IMR-90 (cell line): ENCODE measurements at regions not wholly inside any gene's neighbourhood (a gene's known extent, or its start where the extent isn't known, plus 50 kb on each side); places are given as distances from the start of the nearest gene placed in this dataset.

Experiments
- ATAC-seq: fragments of 200-7000 bp; cut with Tn5 transposase; 2 replicates; pipeline ENCODE4 v1.9.1; 2020; ENCODE audit warnings: low read depth, mild to moderate bottlenecking, moderate library complexity
- BruUV-seq: library from RNA; stranded (reverse); fragments of 400-500 nt; replicated peaks from 2 replicates; lab custom pipeline; 2021; lab: Mats Ljungman, UMichigan
- CTCF ChIA-PET: fragments of 300-600 bp; formaldehyde crosslinking; extraction: SDS; loops from one replicate; lab custom pipeline; 2021; ENCODE audit warnings: antibody characterized with exemption; lab: Yijun Ruan, JAX
- POLR2A ChIA-PET: fragments of 300-600 bp; sonication (Branson Sonifier 250); formaldehyde crosslinking; loops from one replicate; lab custom pipeline; 2022; ENCODE audit warnings: antibody characterized with exemption; ENCODE audit not compliant: unreplicated experiment; lab: Charles Lee
- DNase-seq: peaks from one replicate; pipeline ENCODE4 v3.0.0; 2013
- H2AFZ ChIP-seq: replicated peaks from 2 replicates; pipeline ENCODE3; 2013; ENCODE audit warnings: low read length, mild to moderate bottlenecking; ENCODE audit not compliant: poor library complexity
- H2AK5ac ChIP-seq: 2 replicates; pipeline ENCODE4 v1.6.1; 2013; ENCODE audit warnings: low read depth, low read length, inconsistent platforms
- H2AK9ac ChIP-seq: replicated peaks from 2 replicates; pipeline ENCODE3; 2013; ENCODE audit warnings: mild to moderate bottlenecking, low read depth, low read length, moderate library complexity; ENCODE audit not compliant: poor library complexity
- H2BK120ac ChIP-seq: 2 replicates; pipeline ENCODE4 v1.6.1; 2013; ENCODE audit warnings: low read depth, low read length, inconsistent platforms
- H2BK15ac ChIP-seq: 3 replicates; pipeline ENCODE4 v1.6.1; 2013; ENCODE audit warnings: low read depth, low read length, inconsistent platforms
- H2BK20ac ChIP-seq: 2 replicates; pipeline ENCODE4 v1.6.1; 2013; ENCODE audit warnings: low read depth, mild to moderate bottlenecking, inconsistent platforms, low read length, moderate library complexity
- H2BK5ac ChIP-seq: 2 replicates; pipeline ENCODE4 v1.6.1; 2013; ENCODE audit warnings: mild to moderate bottlenecking, low read depth, low read length, inconsistent platforms; ENCODE audit not compliant: poor library complexity, severe bottlenecking
- H3K14ac ChIP-seq: replicated peaks from 2 replicates; pipeline ENCODE4 v1.6.1; 2013; ENCODE audit warnings: low read depth, low read length, inconsistent platforms
- H3K18ac ChIP-seq: 2 replicates; pipeline ENCODE4 v1.6.1; 2013; ENCODE audit warnings: low read depth, low read length, control low read depth
- H3K23ac ChIP-seq: 2 replicates; pipeline ENCODE4 v1.6.1; 2013; ENCODE audit warnings: low read depth, low read length, inconsistent platforms
- H3K27ac ChIP-seq: 2 replicates; pipeline ENCODE4 v1.5.1; 2013; ENCODE audit warnings: mild to moderate bottlenecking, control low read depth, low read length; ENCODE audit not compliant: insufficient read depth
- H3K27me3 ChIP-seq: 2 replicates; pipeline ENCODE4 v1.6.1; 2013; ENCODE audit warnings: low read length; ENCODE audit not compliant: control insufficient read depth, insufficient read depth
- H3K36me3 ChIP-seq: 2 replicates; pipeline ENCODE4 v1.6.1; 2013; ENCODE audit warnings: low read length, mixed read lengths; ENCODE audit not compliant: control insufficient read depth, insufficient read depth
- H3K4ac ChIP-seq: 2 replicates; pipeline ENCODE4 v1.6.1; 2013; ENCODE audit warnings: low read depth, low read length, inconsistent platforms
- H3K4me1 ChIP-seq: 2 replicates; pipeline ENCODE4 v1.6.1; 2013; ENCODE audit warnings: low read length, mixed read lengths; ENCODE audit not compliant: control insufficient read depth, insufficient read depth
- H3K4me2 ChIP-seq: 2 replicates; pipeline ENCODE4 v1.6.1; 2013; ENCODE audit warnings: low read depth, mild to moderate bottlenecking, control low read depth, low read length, moderate library complexity
- H3K4me3 ChIP-seq: 2 replicates; pipeline ENCODE4 v1.5.1; 2013; ENCODE audit warnings: low read depth, mild to moderate bottlenecking, control low read depth, low read length, moderate library complexity; ENCODE audit not compliant: insufficient read depth
- H3K56ac ChIP-seq: 2 replicates; pipeline ENCODE4 v1.6.1; 2013; ENCODE audit warnings: low read length, inconsistent platforms; ENCODE audit not compliant: insufficient read depth; ENCODE audit errors: extremely low read depth
- H3K79me1 ChIP-seq, 2 experiments: 2 replicates each; pipeline ENCODE4 v1.6.1; 2013; ENCODE audit warnings: low read length in 2 of 2, inconsistent platforms in 1 of 2, low read depth in 1 of 2
- H3K9ac ChIP-seq: 2 replicates; pipeline ENCODE4 v1.6.1; 2013; ENCODE audit warnings: low read depth, low read length, control low read depth
- H3K9me1 ChIP-seq: 2 replicates; pipeline ENCODE4 v1.6.1; 2013; ENCODE audit warnings: low read length, inconsistent platforms; ENCODE audit not compliant: insufficient read depth
- H3K9me3 ChIP-seq: 2 replicates; pipeline ENCODE4 v1.6.1; 2013; ENCODE audit warnings: low read length; ENCODE audit not compliant: control insufficient read depth, insufficient read depth
- H4K20me1 ChIP-seq: 2 replicates; pipeline ENCODE4 v1.6.1; 2013; ENCODE audit warnings: low read length, inconsistent platforms; ENCODE audit not compliant: insufficient read depth
- H4K5ac ChIP-seq: 2 replicates; pipeline ENCODE4 v1.6.1; 2013; ENCODE audit warnings: mild to moderate bottlenecking, low read depth, low read length, control low read depth
- H4K8ac ChIP-seq, 2 experiments: 2 replicates each; pipeline ENCODE4 v1.6.1; 2013; ENCODE audit warnings: low read depth in 2 of 2, low read length in 2 of 2, control low read depth in 1 of 2, inconsistent platforms in 1 of 2
- H4K91ac ChIP-seq: 2 replicates; pipeline ENCODE4 v1.6.1; 2013; ENCODE audit warnings: low read depth, low read length, inconsistent platforms; ENCODE audit not compliant: insufficient read depth
- BHLHE40 ChIP-seq: fragments of 150-350 bp; IDR thresholded peaks from 2 replicates; pipeline ENCODE4 v1.6.1; 2016; ENCODE audit warnings: mild to moderate bottlenecking, low read depth, low read length
- CEBPB ChIP-seq: IDR thresholded peaks from 2 replicates; pipeline ENCODE4 v1.6.1; 2012; ENCODE audit warnings: low read depth, low read length, improper control_type of control experiment
- CHD1 ChIP-seq: IDR thresholded peaks from 2 replicates; pipeline ENCODE4 v1.6.1; 2012; ENCODE audit warnings: low read depth, low read length, improper control_type of control experiment
- FOS ChIP-seq: fragments of 150-350 bp; IDR thresholded peaks from 2 replicates; pipeline ENCODE4 v1.6.1; 2016; ENCODE audit warnings: low read depth, low read length
- MAFK ChIP-seq: IDR thresholded peaks from 2 replicates; pipeline ENCODE4 v1.6.1; 2012; ENCODE audit warnings: low read depth, low read length, improper control_type of control experiment
- MAZ ChIP-seq: IDR thresholded peaks from 2 replicates; pipeline ENCODE4 v1.6.1; 2012; ENCODE audit warnings: low read depth, mild to moderate bottlenecking, low read length, improper control_type of control experiment, moderate library complexity, borderline replicate concordance
- MXI1 ChIP-seq: IDR thresholded peaks from 2 replicates; pipeline ENCODE4 v1.6.1; 2012; ENCODE audit warnings: low read depth, mild to moderate bottlenecking, low read length, moderate library complexity, borderline replicate concordance
- NFE2L2 ChIP-seq: fragments of 150-350 bp; IDR thresholded peaks from 2 replicates; pipeline ENCODE4 v1.6.1; 2016; ENCODE audit warnings: low read depth, mild to moderate bottlenecking, low read length
- POLR2A ChIP-seq: IDR thresholded peaks from 2 replicates; pipeline ENCODE4 v1.6.1; 2012; ENCODE audit warnings: mild to moderate bottlenecking, low read depth, low read length
- RAD21 ChIP-seq: IDR thresholded peaks from 2 replicates; pipeline ENCODE4 v1.6.1; 2012; ENCODE audit warnings: low read length, improper control_type of control experiment
- RCOR1 ChIP-seq: IDR thresholded peaks from 2 replicates; pipeline ENCODE4 v1.6.1; 2012; ENCODE audit warnings: mild to moderate bottlenecking, low read length, improper control_type of control experiment; ENCODE audit not compliant: insufficient replicate concordance
- RFX5 ChIP-seq: IDR thresholded peaks from 2 replicates; pipeline ENCODE4 v1.8.0; 2012; ENCODE audit warnings: low read depth, mild to moderate bottlenecking, low read length, moderate library complexity
- SMC3 ChIP-seq: fragments of 150-350 bp; IDR thresholded peaks from 2 replicates; pipeline ENCODE4 v1.6.1; 2016; ENCODE audit warnings: low read depth, mild to moderate bottlenecking, antibody characterized with exemption, low read length, moderate library complexity
- USF2 ChIP-seq: fragments of 150-350 bp; IDR thresholded peaks from 2 replicates; pipeline ENCODE4 v1.6.1; 2017; ENCODE audit warnings: mild to moderate bottlenecking, antibody characterized with exemption, low read length, low read depth
- WGBS, 2 experiments: methylation state at CpG; one replicate each; pipeline versions ENCODE4 v1.1.5 to v1.1.7; 2013; ENCODE audit warnings: missing lambda C conversion rate in 2 of 2; ENCODE audit not compliant: insufficient read length in 1 of 2; ENCODE audit errors: extremely low coverage in 2 of 2; 5-methylcytosine and 5-hydroxymethylcytosine counted together
- dilution Hi-C: fragments of 300-500 bp; cut with HindIII; formaldehyde crosslinking; loops from one replicate; pipeline ENCODE4 v1.14.3; 2018; ENCODE audit warnings: low sequenced_read_pairs; ENCODE audit not compliant: unreplicated experiment
- in situ Hi-C: fragments of 300-500 bp; cut with MboI; formaldehyde crosslinking; loops from 3 replicates; pipeline ENCODE4 v1.14.3; 2019; ENCODE audit warnings: low sequenced_read_pairs, inconsistent platforms, mixed read lengths
- intact Hi-C: fragments of 100-400 bp; cut with micrococcal nuclease; formaldehyde crosslinking; loops from 2 replicates; pipeline ENCODE4 v1.10.0; 2022
- TF ChIP-seq, protein P1 (sequence below): fragments of 150-350 bp; IDR thresholded peaks from 2 replicates; pipeline ENCODE4 v1.6.1; 2016; ENCODE audit warnings: low read depth, mild to moderate bottlenecking, low read length, moderate library complexity, borderline replicate concordance
- TF ChIP-seq, protein P2 (sequence below): conservative IDR thresholded peaks from 2 replicates; pipeline ENCODE4 v1.5.1; 2012; ENCODE audit warnings: mild to moderate bottlenecking, low read depth, low read length, improper control_type of control experiment

DNA sequence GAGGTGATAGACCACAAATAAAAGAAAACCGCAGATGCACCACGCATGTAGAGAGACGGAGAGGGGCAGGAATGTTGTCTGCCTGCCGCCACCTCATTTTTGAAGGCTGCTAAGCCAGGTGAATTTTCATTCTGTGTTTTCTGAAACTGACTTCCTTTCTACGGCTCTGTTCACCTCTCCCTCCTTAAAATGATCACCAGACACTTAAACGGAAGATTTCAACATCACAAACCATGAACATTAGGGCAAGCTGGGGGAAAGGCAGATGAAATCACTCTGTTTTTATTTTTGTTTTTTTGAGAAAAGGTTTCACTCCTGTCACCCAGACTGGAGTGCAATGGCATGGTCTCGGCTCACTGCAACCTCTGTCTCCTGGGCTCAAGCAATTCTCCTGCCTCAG is 232.4 kb downstream of the MIAT start:
- Histone ChIP-seq H3K9me3 (no peaks in the 10 kb centered on the region), H4K91ac (no peak overlapping the region), H2AK5ac (no peak overlapping the region), H3K4me2 (no peak overlapping the region), H2BK20ac (0 out of 2 replicates have a peak overlapping the region, but pooled peaks have one; percentile 4), H3K18ac (no peak overlapping the region), H3K27ac (no peak overlapping the region), H3K9ac (no peak overlapping the region), H4K20me1 (no peaks in the 10 kb centered on the region), H2BK5ac (no peak overlapping the region), H2AK9ac (no peak overlapping the region), H2BK120ac (peak overlapping the region; percentile 75), H3K79me1 (no peaks in the 10 kb centered on the region), H3K56ac (no peak overlapping the region), H4K8ac (no peak overlapping the region), H3K23ac (no peak overlapping the region), H3K27me3 (no peaks in the 10 kb centered on the region), H3K4me1 (peaks cover 27% of the 10 kb centered on the region), H2AFZ (no peak overlapping the region), H3K4ac (no peak overlapping the region), H3K4me3 (no peak overlapping the region), H3K14ac (no peak overlapping the region), H4K5ac (no peak overlapping the region), H3K36me3 (no peaks in the 10 kb centered on the region), H3K9me1 (peaks cover 12% of the 10 kb centered on the region), H2BK15ac (no peak overlapping the region)
- no TSS peak for BruUV-seq
- 80% methylated on average over 2 of the region's 7 CpGs; no CpG with 5 or more reads in 1 of the 2 experiments for WGBS, 2 experiments
- in situ Hi-C loops (no loop called here), dilution Hi-C loops (no loop called here), intact Hi-C loops (loop anchor here (5.0 to 10.0 kb wide), 3 partner anchors 215 to 975 kb away; partner anchors contain the start of gene MN1)
- ATAC-seq (no peak), DNase-seq (no peak)
- ChIA-PET CTCF (no interaction called here), POLR2A (no interaction called here)
- no peak for TF ChIP-seq BHLHE40
- no peak for TF ChIP-seq MXI1
- TF ChIP-seq RFX5, result no peak
- TF ChIP-seq RCOR1, result no peak
- TF ChIP-seq RAD21, result no peak
- no peak for TF ChIP-seq NFE2L2
- no peak for TF ChIP-seq FOS
- TF ChIP-seq MAZ, result no peak
- no peak for TF ChIP-seq MAFK
- no peak for TF ChIP-seq CEBPB
- TF ChIP-seq SMC3, result no peak
- no peak for TF ChIP-seq CHD1
- no peak for TF ChIP-seq POLR2A
- TF ChIP-seq, protein P1, sequence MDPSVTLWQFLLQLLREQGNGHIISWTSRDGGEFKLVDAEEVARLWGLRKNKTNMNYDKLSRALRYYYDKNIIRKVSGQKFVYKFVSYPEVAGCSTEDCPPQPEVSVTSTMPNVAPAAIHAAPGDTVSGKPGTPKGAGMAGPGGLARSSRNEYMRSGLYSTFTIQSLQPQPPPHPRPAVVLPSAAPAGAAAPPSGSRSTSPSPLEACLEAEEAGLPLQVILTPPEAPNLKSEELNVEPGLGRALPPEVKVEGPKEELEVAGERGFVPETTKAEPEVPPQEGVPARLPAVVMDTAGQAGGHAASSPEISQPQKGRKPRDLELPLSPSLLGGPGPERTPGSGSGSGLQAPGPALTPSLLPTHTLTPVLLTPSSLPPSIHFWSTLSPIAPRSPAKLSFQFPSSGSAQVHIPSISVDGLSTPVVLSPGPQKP, result no peak
- TF ChIP-seq, protein P2, sequence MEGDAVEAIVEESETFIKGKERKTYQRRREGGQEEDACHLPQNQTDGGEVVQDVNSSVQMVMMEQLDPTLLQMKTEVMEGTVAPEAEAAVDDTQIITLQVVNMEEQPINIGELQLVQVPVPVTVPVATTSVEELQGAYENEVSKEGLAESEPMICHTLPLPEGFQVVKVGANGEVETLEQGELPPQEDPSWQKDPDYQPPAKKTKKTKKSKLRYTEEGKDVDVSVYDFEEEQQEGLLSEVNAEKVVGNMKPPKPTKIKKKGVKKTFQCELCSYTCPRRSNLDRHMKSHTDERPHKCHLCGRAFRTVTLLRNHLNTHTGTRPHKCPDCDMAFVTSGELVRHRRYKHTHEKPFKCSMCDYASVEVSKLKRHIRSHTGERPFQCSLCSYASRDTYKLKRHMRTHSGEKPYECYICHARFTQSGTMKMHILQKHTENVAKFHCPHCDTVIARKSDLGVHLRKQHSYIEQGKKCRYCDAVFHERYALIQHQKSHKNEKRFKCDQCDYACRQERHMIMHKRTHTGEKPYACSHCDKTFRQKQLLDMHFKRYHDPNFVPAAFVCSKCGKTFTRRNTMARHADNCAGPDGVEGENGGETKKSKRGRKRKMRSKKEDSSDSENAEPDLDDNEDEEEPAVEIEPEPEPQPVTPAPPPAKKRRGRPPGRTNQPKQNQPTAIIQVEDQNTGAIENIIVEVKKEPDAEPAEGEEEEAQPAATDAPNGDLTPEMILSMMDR, result no peak
- TF ChIP-seq USF2, result no peak
